SK-N-SH treated with all-trans-retinoic acid at 6 μM for 48 hours (cell line): ENCODE measurements at regions not wholly inside any gene's neighbourhood (a gene's known extent, or its start where the extent isn't known, plus 50 kb on each side); places are given as distances from the start of the nearest gene placed in this dataset.
A peak's percentile ranks its signal among the peaks of the same experiment; 100 is the strongest.

Experiments used
- ATAC-seq: fragments of 200-7000 bp; cut with Tn5 transposase; 3 replicates; pipeline ENCODE4 v1.9.1; 2020; ENCODE audit warnings: mild to moderate bottlenecking, moderate library complexity
- CREB5 ChIP-seq: fragments of 250-450 bp; sonication (Bioruptor Pico); IDR thresholded peaks from 2 replicates; pipeline ENCODE4 v1.5.1; 2020; ENCODE audit warnings: low read depth, mild to moderate bottlenecking, moderate library complexity
- CSDC2 ChIP-seq: fragments of 250-450 bp; sonication (Bioruptor Pico); IDR thresholded peaks from 2 replicates; pipeline ENCODE4 v1.5.0; 2020; ENCODE audit warnings: mild to moderate bottlenecking, moderate library complexity
- CSRNP3 ChIP-seq: fragments of 250-450 bp; sonication (Bioruptor Pico); IDR thresholded peaks from 2 replicates; pipeline ENCODE4 v1.5.1; 2021; ENCODE audit warnings: mild to moderate bottlenecking, moderate library complexity
- ESRRG ChIP-seq: fragments of 250-450 bp; sonication (Bioruptor Pico); IDR thresholded peaks from 2 replicates; pipeline ENCODE4 v1.6.1; 2021; ENCODE audit warnings: mild to moderate bottlenecking
- GLIS3 ChIP-seq: fragments of 250-450 bp; sonication (Bioruptor Pico); IDR thresholded peaks from 2 replicates; pipeline ENCODE4 v1.5.0; 2020; ENCODE audit warnings: mild to moderate bottlenecking, moderate library complexity
- ISL1 ChIP-seq: fragments of 250-450 bp; sonication (Bioruptor Pico); IDR thresholded peaks from 2 replicates; pipeline ENCODE4 v2.1.2; 2022; ENCODE audit warnings: mild to moderate bottlenecking, moderate library complexity
- OSR1 ChIP-seq: fragments of 250-450 bp; sonication (Bioruptor Pico); IDR thresholded peaks from 2 replicates; pipeline ENCODE4 v1.8.0; 2022; ENCODE audit warnings: moderate library complexity, mild to moderate bottlenecking, inconsistent platforms
- PATZ1 ChIP-seq: fragments of 250-450 bp; sonication (Bioruptor Pico); IDR thresholded peaks from 2 replicates; pipeline ENCODE4 v1.8.0; 2020; ENCODE audit warnings: mild to moderate bottlenecking, moderate library complexity, borderline replicate concordance
- POU6F1 ChIP-seq: fragments of 250-450 bp; sonication (Bioruptor Pico); IDR thresholded peaks from 2 replicates; pipeline ENCODE4 v1.8.0; 2021; ENCODE audit warnings: low read depth, mild to moderate bottlenecking, moderate library complexity, borderline replicate concordance
- PPARA ChIP-seq: fragments of 250-450 bp; sonication (Bioruptor Pico); IDR thresholded peaks from 2 replicates; pipeline ENCODE4 v1.5.0; 2020; ENCODE audit warnings: mild to moderate bottlenecking, borderline replicate concordance
- RARB ChIP-seq: fragments of 250-450 bp; sonication (Bioruptor Pico); IDR thresholded peaks from 2 replicates; pipeline ENCODE4 v1.8.0; 2021; ENCODE audit warnings: mild to moderate bottlenecking, moderate library complexity
- SNAI2 ChIP-seq: fragments of 250-450 bp; sonication (Bioruptor Pico); IDR thresholded peaks from 2 replicates; pipeline ENCODE4 v1.5.0; 2020; ENCODE audit warnings: mild to moderate bottlenecking, moderate library complexity
- TCF4 ChIP-seq: fragments of 250-450 bp; sonication (Bioruptor Pico); IDR thresholded peaks from 2 replicates; pipeline ENCODE4 v1.8.0; 2021; ENCODE audit warnings: mild to moderate bottlenecking, moderate library complexity, borderline replicate concordance
- TOX ChIP-seq: fragments of 250-450 bp; sonication (Bioruptor Pico); IDR thresholded peaks from 2 replicates; pipeline ENCODE4 v1.8.0; 2021; ENCODE audit warnings: mild to moderate bottlenecking, moderate library complexity, borderline replicate concordance
- ZC3H10 ChIP-seq: fragments of 250-450 bp; sonication (Bioruptor Pico); IDR thresholded peaks from 2 replicates; pipeline ENCODE4 v1.5.1; 2021; ENCODE audit warnings: mild to moderate bottlenecking, moderate library complexity
- ZFP3 ChIP-seq: fragments of 250-450 bp; sonication (Bioruptor Pico); IDR thresholded peaks from 2 replicates; pipeline ENCODE4 v1.5.0; 2020; ENCODE audit warnings: mild to moderate bottlenecking, moderate library complexity
- ZFP30 ChIP-seq: fragments of 450-650 bp; formaldehyde crosslinking; IDR thresholded peaks from 2 replicates; pipeline ENCODE4 v1.5.0; 2022; ENCODE audit warnings: mild to moderate bottlenecking, moderate library complexity
- ZNF565 ChIP-seq: fragments of 450-650 bp; formaldehyde crosslinking; conservative IDR thresholded peaks from 2 replicates; pipeline ENCODE4 v1.5.0; 2020; ENCODE audit warnings: low read depth, mild to moderate bottlenecking, moderate library complexity
- ZNF8 ChIP-seq: fragments of 450-650 bp; formaldehyde crosslinking; IDR thresholded peaks from 2 replicates; pipeline ENCODE4 v1.5.0; 2020; ENCODE audit warnings: mild to moderate bottlenecking, moderate library complexity

GRCh38 chr2:215619022-215619958 is 183.4 kb upstream of the FN1 start:
- TF ChIP-seq ESRRG (CRISPR knock-in tag) (no peak), POU6F1 (CRISPR knock-in tag) (no peak), ZC3H10 (CRISPR knock-in tag) (no peak), ZNF8 (CRISPR knock-in tag) (no peak), ZNF565 (CRISPR knock-in tag) (no peak), PPARA (CRISPR knock-in tag) (no peak), ZFP3 (CRISPR knock-in tag) (0 out of 2 replicates have a peak, but pooled peaks have one; percentile 49), SNAI2 (CRISPR knock-in tag) (no peak), PATZ1 (CRISPR knock-in tag) (peak; percentile 59; the same call in 1 of the 2 replicates), CSDC2 (CRISPR knock-in tag) (no peak), TCF4 (CRISPR knock-in tag) (no peak), TOX (CRISPR knock-in tag) (no peak), ISL1 (CRISPR knock-in tag) (peak; percentile 71)
- peak; percentile 95 for ATAC-seq

- no peak for TF ChIP-seq ZNF565 (CRISPR knock-in tag)
- ATAC-seq: no peak
Observed at GRCh38 chr2:215618145-215618544, 182.3 kb upstream of the FN1 start.

- no peak for ATAC-seq
Observed at GRCh38 chr2:215617060-215617824, 181.4 kb upstream of the FN1 start.

More at GRCh38 chr2:215617060-215617824, 181.4 kb upstream of the FN1 start:
- TF ChIP-seq OSR1 (no peak), ZFP30 (CRISPR knock-in tag) (no peak), TCF4 (CRISPR knock-in tag) (no peak), CSRNP3 (no peak), CSDC2 (CRISPR knock-in tag) (no peak), CREB5 (CRISPR knock-in tag) (no peak), TOX (CRISPR knock-in tag) (no peak), ZNF8 (CRISPR knock-in tag) (no peak), ZFP3 (CRISPR knock-in tag) (no peak), GLIS3 (CRISPR knock-in tag) (no peak), ZNF565 (CRISPR knock-in tag) (no peak), RARB (CRISPR knock-in tag) (no peak)
